GM12878 (cell line): ENCODE measurements at regions not wholly inside any gene's neighbourhood (a gene's known extent, or its start where the extent isn't known, plus 50 kb on each side); places are given as distances from the start of the nearest gene placed in this dataset.

Experiments used
- EZH2 ChIP-seq: IDR thresholded peaks from 2 replicates; pipeline ENCODE4 v1.6.1; 2012; ENCODE audit warnings: low read depth, mild to moderate bottlenecking, control low read depth, inconsistent platforms, low read length, borderline replicate concordance; ENCODE audit not compliant: control insufficient read depth
- MTA3 ChIP-seq: IDR thresholded peaks from 2 replicates; pipeline ENCODE4 v1.6.1; 2012; ENCODE audit warnings: low read length, inconsistent platforms, borderline replicate concordance
- POLR2A ChIP-seq: IDR thresholded peaks from 2 replicates; pipeline ENCODE4 v1.6.1; 2011; ENCODE audit warnings: low read depth, mild to moderate bottlenecking, low read length
- RFX5 ChIP-seq: IDR thresholded peaks from 2 replicates; pipeline ENCODE4 v1.6.1; 2011; ENCODE audit warnings: low read depth, low read length, improper control_type of control experiment
- SMC3 ChIP-seq: IDR thresholded peaks from 2 replicates; pipeline ENCODE4 v1.6.1; 2011; ENCODE audit warnings: low read length, improper control_type of control experiment, borderline replicate concordance
- SP1 ChIP-seq: IDR thresholded peaks from one replicate; pipeline ENCODE4 v1.6.1; 2011; ENCODE audit warnings: low read depth, low read length
- SRF ChIP-seq, 2 experiments: IDR thresholded peaks; 2 replicates each; pipeline ENCODE4 v1.6.1; 2011; ENCODE audit warnings: low read depth in 2 of 2, low read length in 2 of 2, mild to moderate bottlenecking in 1 of 2, moderate library complexity in 1 of 2
- TF ChIP-seq, protein P1 (sequence below), 3 experiments: IDR thresholded peaks in 2 of 3; conservative IDR thresholded peaks in 1 of 3; 2 replicates each; pipeline ENCODE4 v1.5.1; 2011; ENCODE audit warnings: low read depth in 3 of 3, low read length in 3 of 3, mild to moderate bottlenecking in 3 of 3, control low read depth in 2 of 3, moderate library complexity in 2 of 3, inconsistent platforms in 1 of 3, mixed read lengths in 1 of 3; ENCODE audit not compliant: control insufficient read depth in 2 of 3, insufficient read depth in 1 of 3; ENCODE audit errors: extremely low read depth in 1 of 3
- TF ChIP-seq, protein P2 (sequence below): IDR thresholded peaks from 2 replicates; pipeline ENCODE4 v1.6.1; 2011; ENCODE audit warnings: mild to moderate bottlenecking, low read depth, low read length, moderate library complexity; ENCODE audit not compliant: insufficient replicate concordance

GRCh38 chr10:130364631-130365411 lies 228.6 kb downstream of the GLRX3 start:
- TF ChIP-seq SMC3 (no peak), RFX5 (no peak), SP1 (no peak), POLR2A (no peak), EZH2 (no peak), MTA3 (no peak), SRF (IDR thresholded peaks at IDR 0.05; ENCODE audit: low read depth in 2 of 2, low read length in 2 of 2) (no peak)
- TF ChIP-seq, protein P1, sequence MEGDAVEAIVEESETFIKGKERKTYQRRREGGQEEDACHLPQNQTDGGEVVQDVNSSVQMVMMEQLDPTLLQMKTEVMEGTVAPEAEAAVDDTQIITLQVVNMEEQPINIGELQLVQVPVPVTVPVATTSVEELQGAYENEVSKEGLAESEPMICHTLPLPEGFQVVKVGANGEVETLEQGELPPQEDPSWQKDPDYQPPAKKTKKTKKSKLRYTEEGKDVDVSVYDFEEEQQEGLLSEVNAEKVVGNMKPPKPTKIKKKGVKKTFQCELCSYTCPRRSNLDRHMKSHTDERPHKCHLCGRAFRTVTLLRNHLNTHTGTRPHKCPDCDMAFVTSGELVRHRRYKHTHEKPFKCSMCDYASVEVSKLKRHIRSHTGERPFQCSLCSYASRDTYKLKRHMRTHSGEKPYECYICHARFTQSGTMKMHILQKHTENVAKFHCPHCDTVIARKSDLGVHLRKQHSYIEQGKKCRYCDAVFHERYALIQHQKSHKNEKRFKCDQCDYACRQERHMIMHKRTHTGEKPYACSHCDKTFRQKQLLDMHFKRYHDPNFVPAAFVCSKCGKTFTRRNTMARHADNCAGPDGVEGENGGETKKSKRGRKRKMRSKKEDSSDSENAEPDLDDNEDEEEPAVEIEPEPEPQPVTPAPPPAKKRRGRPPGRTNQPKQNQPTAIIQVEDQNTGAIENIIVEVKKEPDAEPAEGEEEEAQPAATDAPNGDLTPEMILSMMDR (IDR thresholded peaks at IDR 0.05 in 2 of 3, conservative IDR thresholded peaks at IDR 0.05 in 1 of 3; ENCODE audit: control insufficient read depth in 2 of 3, extremely low read depth in 1 of 3, insufficient read depth in 1 of 3, low read depth in 3 of 3, low read length in 3 of 3), result no peak
- TF ChIP-seq, protein P2, sequence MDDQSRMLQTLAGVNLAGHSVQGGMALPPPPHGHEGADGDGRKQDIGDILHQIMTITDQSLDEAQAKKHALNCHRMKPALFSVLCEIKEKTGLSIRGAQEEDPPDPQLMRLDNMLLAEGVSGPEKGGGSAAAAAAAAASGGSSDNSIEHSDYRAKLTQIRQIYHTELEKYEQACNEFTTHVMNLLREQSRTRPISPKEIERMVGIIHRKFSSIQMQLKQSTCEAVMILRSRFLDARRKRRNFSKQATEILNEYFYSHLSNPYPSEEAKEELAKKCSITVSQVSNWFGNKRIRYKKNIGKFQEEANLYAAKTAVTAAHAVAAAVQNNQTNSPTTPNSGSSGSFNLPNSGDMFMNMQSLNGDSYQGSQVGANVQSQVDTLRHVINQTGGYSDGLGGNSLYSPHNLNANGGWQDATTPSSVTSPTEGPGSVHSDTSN, result no peak
